H7 (cell line): ENCODE measurements at regions not wholly inside any gene's neighbourhood (a gene's known extent, or its start where the extent isn't known, plus 50 kb on each side); places are given as distances from the start of the nearest gene placed in this dataset.

Experiments
- DNase-seq: peaks from one replicate; pipeline ENCODE4 v3.0.0; 2012
- H3K27me3 ChIP-seq: 2 replicates; pipeline ENCODE4 v1.6.0; 2011; ENCODE audit warnings: mild to moderate bottlenecking, low read length; ENCODE audit not compliant: control insufficient read depth, insufficient read depth
- H3K36me3 ChIP-seq: replicated peaks from 2 replicates; pipeline ENCODE4 v1.5.1; 2011; ENCODE audit warnings: low read length; ENCODE audit not compliant: control insufficient read depth, insufficient read depth
- H3K4me3 ChIP-seq: 2 replicates; pipeline ENCODE4 v1.5.1; 2011; ENCODE audit warnings: low read depth, mild to moderate bottlenecking, control low read depth, low read length, moderate library complexity; ENCODE audit not compliant: insufficient read depth

DNA sequence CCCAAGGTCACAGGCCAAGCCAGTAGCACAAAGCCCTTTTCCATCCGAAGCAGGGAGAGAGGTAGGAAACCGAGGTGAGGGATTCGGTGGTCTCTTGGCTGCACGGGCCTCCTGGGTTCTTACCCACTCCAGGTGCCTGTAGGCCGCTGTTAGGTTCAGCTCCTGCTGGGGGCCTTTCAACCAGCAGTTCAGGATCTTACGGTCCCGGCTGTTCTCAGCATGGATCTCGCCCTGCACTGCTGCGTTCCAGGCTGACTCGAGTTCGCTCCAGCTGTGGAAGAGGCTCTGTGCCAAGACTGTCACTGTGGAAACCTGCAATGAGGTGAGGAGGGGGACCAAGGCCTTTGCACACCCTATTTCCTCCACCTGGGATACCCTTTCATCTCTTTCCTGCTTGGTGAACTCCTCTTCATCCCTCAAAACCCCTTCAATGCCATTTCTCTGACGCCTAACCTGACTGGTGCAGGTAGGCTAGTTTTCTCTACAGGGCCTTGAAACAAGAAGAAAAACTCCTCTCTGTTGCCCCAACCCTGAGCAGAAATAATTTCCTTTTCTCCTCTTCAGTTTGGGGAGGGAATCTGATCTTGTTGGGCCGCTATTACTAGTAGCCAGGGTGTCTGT is 103.6 kb downstream of the RMI2 start:
- H3K4me3 ChIP-seq = no peak overlapping the region
- no peaks in the 10 kb centered on the region for H3K27me3 ChIP-seq
- no peaks in the 10 kb centered on the region for H3K36me3 ChIP-seq
- DNase-seq = no peak

- no peak overlapping the region for H3K4me3 ChIP-seq
- no peaks in the 10 kb centered on the region for H3K36me3 ChIP-seq
- no peak for DNase-seq
- no peaks in the 10 kb centered on the region for H3K27me3 ChIP-seq
These were observed 104.5 kb downstream of the RMI2 start for GRCh38 chr16:11449716-11450115.

GRCh38 chr16:11450136-11450535 is 104.9 kb downstream of the RMI2 start:
- no peaks in the 10 kb centered on the region for H3K36me3 ChIP-seq
- H3K27me3 ChIP-seq = no peaks in the 10 kb centered on the region
- DNase-seq = no peak
- H3K4me3 ChIP-seq = no peak overlapping the region

- H3K4me3 ChIP-seq = no peak overlapping the region
- DNase-seq = no peak
- no peaks in the 10 kb centered on the region for H3K27me3 ChIP-seq
- H3K36me3 ChIP-seq = no peaks in the 10 kb centered on the region
These were observed 107.0 kb downstream of the RMI2 start for GRCh38 chr16:11452298-11452697.

GRCh38 chr16:11452746-11453389 is 107.6 kb downstream of the RMI2 start:
- Histone ChIP-seq H3K27me3 (no peaks in the 10 kb centered on the region), H3K36me3 (no peaks in the 10 kb centered on the region), H3K4me3 (no peak overlapping the region)

GRCh38 chr16:11456741-11457140 is 111.5 kb downstream of the RMI2 start:
- Histone ChIP-seq H3K36me3 (no peaks in the 10 kb centered on the region), H3K27me3 (no peaks in the 10 kb centered on the region), H3K4me3 (no peak overlapping the region)
- DNase-seq = no peak

More at GRCh38 chr16:11452746-11453389, 107.6 kb downstream of the RMI2 start:
- no peak for DNase-seq

DNA sequence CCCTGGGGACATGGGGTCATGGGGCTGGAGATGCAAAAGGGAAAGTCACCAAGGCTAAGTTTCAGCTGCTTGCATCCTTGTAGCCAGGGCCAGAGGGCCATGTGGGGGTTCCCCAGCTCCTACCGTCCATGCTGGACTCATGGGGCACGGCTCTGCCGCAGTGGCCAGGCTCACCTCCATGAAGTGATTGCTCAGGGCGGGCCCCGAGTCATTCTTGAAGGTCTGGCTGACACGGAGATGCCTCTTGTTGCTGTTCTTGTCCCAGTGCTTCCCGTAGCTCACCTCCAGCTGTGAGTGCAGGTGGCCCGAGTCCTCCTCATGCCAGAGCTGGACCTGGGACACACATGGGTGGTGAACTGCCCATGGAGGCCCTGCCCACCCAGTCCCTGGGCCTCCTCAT is 114.5 kb downstream of the RMI2 start:
- DNase-seq = no peak
- Histone ChIP-seq H3K27me3 (no peaks in the 10 kb centered on the region), H3K4me3 (no peak overlapping the region), H3K36me3 (no peaks in the 10 kb centered on the region)

DNA sequence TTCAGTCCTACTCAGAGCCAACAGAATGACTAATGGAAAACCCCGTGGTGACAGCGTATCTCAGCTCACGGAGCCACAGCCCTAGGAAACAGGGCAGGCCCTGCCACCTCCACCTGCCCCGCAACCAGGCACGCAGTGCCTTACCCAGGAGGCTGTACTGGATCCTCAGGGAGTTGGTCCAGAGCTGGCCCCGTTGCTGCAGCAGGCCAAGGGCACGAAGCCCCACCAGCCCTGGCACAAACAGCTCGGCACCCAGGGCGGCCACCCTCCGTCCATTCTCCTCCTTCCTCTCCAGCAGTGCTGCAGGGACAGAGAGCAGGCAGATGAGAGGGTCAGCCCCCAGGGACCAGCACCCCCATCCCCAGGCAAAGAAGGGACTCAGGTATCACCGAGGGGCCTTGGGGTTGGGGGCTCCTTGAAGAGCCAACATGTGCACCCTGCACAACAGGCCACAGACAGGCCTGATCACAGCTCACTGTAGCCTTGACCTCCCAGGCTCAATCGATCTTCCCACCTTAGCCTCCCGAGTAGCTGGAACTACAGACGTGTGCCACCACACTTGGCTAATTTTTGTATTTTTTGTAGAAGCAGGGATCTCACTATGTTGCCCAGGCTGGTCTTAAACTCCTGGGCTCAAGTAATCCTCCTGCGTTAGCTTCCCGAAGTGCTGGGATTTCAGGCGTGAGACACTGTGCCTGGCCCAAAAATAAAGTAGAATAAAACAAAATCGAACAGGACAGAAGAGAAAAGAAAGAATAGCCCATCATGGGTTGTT is 115.7 kb downstream of the RMI2 start:
- H3K27me3 ChIP-seq = no peaks in the 10 kb centered on the region
- no peak overlapping the region for H3K4me3 ChIP-seq
- DNase-seq = no peak
- H3K36me3 ChIP-seq = no peaks in the 10 kb centered on the region

DNA sequence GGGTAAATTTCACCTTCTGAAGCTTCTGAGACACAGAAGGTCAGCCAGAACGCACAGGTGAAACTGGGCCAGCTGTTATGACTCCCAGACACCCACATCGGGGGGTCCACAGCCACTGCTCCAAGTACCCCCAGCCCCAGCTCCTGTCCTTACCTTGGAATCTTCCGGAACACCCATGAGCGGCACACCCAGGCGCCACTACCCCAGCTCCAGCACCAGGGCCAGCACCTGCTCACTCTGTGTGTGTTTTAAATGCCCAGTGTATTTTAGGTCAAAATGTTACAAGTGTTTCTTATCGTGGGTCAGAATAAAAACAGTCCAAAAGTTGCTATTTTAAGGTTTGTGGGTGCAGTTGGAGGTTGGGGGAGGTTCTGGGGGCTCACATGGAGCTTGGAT is 116.3 kb downstream of the RMI2 start:
- no peaks in the 10 kb centered on the region for H3K36me3 ChIP-seq
- no peak overlapping the region for H3K4me3 ChIP-seq
- no peaks in the 10 kb centered on the region for H3K27me3 ChIP-seq
- DNase-seq = no peak

DNA sequence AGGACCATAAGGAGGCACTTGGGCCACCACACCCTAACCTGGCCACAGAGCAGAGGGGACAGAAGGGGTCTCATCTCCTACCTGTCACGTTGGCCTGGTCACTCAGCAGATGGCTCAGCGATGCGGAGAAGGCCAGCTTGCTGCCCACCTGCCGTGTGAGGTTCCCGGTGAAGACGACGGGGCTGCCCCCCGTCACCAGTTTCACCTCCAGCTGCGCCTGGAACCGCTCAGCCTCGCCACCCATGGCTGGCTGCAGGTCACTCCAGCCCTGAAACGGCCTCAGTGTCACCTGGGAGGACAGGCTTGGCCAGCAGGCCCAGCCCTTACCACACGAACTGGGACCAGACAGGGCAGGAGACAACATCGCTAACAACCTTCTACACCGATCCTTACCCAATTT is 116.8 kb downstream of the RMI2 start:
- Histone ChIP-seq H3K4me3 (no peak overlapping the region), H3K36me3 (no peaks in the 10 kb centered on the region), H3K27me3 (no peaks in the 10 kb centered on the region)
- DNase-seq = no peak

- no peak overlapping the region for H3K4me3 ChIP-seq
- H3K36me3 ChIP-seq = no peaks in the 10 kb centered on the region
- H3K27me3 ChIP-seq = no peaks in the 10 kb centered on the region
- no peak for DNase-seq
These were observed 117.6 kb downstream of the RMI2 start for GRCh38 chr16:11462861-11463260.

DNA sequence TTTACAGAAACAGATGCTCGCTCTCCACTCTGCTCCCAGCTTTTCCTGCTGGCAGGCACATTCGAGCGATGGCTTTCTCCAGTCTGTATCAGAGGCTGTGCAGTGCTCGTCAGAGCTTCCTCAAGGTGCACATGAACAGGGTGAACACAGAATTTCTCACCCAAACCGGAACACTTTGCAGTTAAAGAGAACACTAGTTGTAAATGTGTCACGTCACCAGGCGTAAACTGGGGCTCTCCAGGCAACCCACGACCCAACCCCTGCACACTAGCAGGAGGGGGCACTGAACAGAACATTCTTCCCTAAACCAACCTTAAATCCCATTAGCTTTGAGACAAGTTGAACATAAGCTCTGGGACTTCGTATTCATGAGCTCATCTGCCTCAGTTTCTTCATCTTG is 119.0 kb downstream of the RMI2 start:
- DNase-seq = no peak
- H3K27me3 ChIP-seq = no peaks in the 10 kb centered on the region

GRCh38 chr16:11465675-11466074 is 120.4 kb downstream of the RMI2 start:
- no peaks in the 10 kb centered on the region for H3K27me3 ChIP-seq
- H3K36me3 ChIP-seq = no peaks in the 10 kb centered on the region

More for the DNA sequence above, 119.0 kb downstream of the RMI2 start:
- Histone ChIP-seq H3K36me3 (no peaks in the 10 kb centered on the region), H3K4me3 (no peak overlapping the region)

GRCh38 chr16:11470676-11471415 is 115.9 kb downstream of the LITAF start:
- no peaks in the 10 kb centered on the region for H3K36me3 ChIP-seq
- no peak overlapping the region for H3K4me3 ChIP-seq
- no peak for DNase-seq
- no peaks in the 10 kb centered on the region for H3K27me3 ChIP-seq

More at GRCh38 chr16:11465675-11466074, 120.4 kb downstream of the RMI2 start:
- no peak for DNase-seq
- H3K4me3 ChIP-seq = no peak overlapping the region
